H1 (cell line): ENCODE measurements at regions not wholly inside any gene's neighbourhood (a gene's known extent, or its start where the extent isn't known, plus 50 kb on each side); places are given as distances from the start of the nearest gene placed in this dataset.

Experiments used
- ASH2L ChIP-seq: fragments of 200-600, 300-600 bp; sonication (generic); IDR thresholded peaks from one replicate; pipeline ENCODE4 v1.7.1; 2017; ENCODE audit warnings: low read length
- ATF2 ChIP-seq: IDR thresholded peaks from 2 replicates; pipeline ENCODE4 v1.6.1; 2012; ENCODE audit warnings: low read length, inconsistent platforms
- CHD1 ChIP-seq: IDR thresholded peaks from 2 replicates; pipeline ENCODE4 v1.6.1; 2012; ENCODE audit warnings: low read depth, low read length, improper control_type of control experiment
- EP300 ChIP-seq, 2 experiments: IDR thresholded peaks; 1 replicate in 1 of 2; 2 replicates in 1 of 2; pipeline ENCODE4 v1.6.1; 2011 to 2012; ENCODE audit warnings: low read depth in 2 of 2, low read length in 2 of 2, mild to moderate bottlenecking in 2 of 2, borderline replicate concordance in 1 of 2, inconsistent platforms in 1 of 2, moderate library complexity in 1 of 2
- FOSL1 ChIP-seq: IDR thresholded peaks from 2 replicates; pipeline ENCODE4 v1.6.1; 2011; ENCODE audit warnings: mild to moderate bottlenecking, low read depth, low read length, moderate library complexity; ENCODE audit not compliant: insufficient read depth
- POLR2AphosphoS5 ChIP-seq: IDR thresholded peaks from 2 replicates; pipeline ENCODE4 v1.6.1; 2011; ENCODE audit warnings: low read depth, low read length
- SRF ChIP-seq: IDR thresholded peaks from 2 replicates; pipeline ENCODE4 v1.6.1; 2011; ENCODE audit warnings: mild to moderate bottlenecking, low read depth, low read length, moderate library complexity
- SUZ12 ChIP-seq: fragments of 200-600 bp; sonication (generic); IDR thresholded peaks from 2 replicates; pipeline ENCODE4 v1.6.1; 2012; ENCODE audit warnings: mild to moderate bottlenecking, inconsistent platforms, low read length, moderate library complexity, mixed read lengths
- YY1 ChIP-seq: IDR thresholded peaks from 2 replicates; pipeline ENCODE4 v1.6.1; 2011; ENCODE audit warnings: low read depth, mild to moderate bottlenecking, low read length
- TF ChIP-seq, protein P1 (sequence below), 3 experiments: IDR thresholded peaks; 1 replicate in 2 of 3; 2 replicates in 1 of 3; pipeline versions ENCODE4 v1.5.1 to v1.6.1; 2011; ENCODE audit warnings: low read length in 3 of 3, mild to moderate bottlenecking in 3 of 3, inconsistent platforms in 2 of 3, low read depth in 1 of 3, moderate library complexity in 1 of 3; ENCODE audit not compliant: insufficient read depth in 1 of 3; ENCODE audit errors: control extremely low read depth in 1 of 3

GRCh38 chr10:60722623-60723022 is 55.7 kb upstream of the CDK1 start:
- TF ChIP-seq SUZ12 (no peak), CHD1 (no peak), EP300 (IDR thresholded peaks at IDR 0.05; ENCODE audit: borderline replicate concordance in 1 of 2, low read depth in 2 of 2, low read length in 2 of 2) (no peak), SRF (no peak), FOSL1 (no peak), ATF2 (no peak), ASH2L (no peak), YY1 (no peak), POLR2AphosphoS5 (no peak)
- TF ChIP-seq, protein P1, sequence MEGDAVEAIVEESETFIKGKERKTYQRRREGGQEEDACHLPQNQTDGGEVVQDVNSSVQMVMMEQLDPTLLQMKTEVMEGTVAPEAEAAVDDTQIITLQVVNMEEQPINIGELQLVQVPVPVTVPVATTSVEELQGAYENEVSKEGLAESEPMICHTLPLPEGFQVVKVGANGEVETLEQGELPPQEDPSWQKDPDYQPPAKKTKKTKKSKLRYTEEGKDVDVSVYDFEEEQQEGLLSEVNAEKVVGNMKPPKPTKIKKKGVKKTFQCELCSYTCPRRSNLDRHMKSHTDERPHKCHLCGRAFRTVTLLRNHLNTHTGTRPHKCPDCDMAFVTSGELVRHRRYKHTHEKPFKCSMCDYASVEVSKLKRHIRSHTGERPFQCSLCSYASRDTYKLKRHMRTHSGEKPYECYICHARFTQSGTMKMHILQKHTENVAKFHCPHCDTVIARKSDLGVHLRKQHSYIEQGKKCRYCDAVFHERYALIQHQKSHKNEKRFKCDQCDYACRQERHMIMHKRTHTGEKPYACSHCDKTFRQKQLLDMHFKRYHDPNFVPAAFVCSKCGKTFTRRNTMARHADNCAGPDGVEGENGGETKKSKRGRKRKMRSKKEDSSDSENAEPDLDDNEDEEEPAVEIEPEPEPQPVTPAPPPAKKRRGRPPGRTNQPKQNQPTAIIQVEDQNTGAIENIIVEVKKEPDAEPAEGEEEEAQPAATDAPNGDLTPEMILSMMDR (IDR thresholded peaks at IDR 0.05; ENCODE audit: control extremely low read depth in 1 of 3, insufficient read depth in 1 of 3, low read depth in 1 of 3, low read length in 3 of 3), result no peak
